MM.1S (cell line): ENCODE measurements at regions not wholly inside any gene's neighbourhood (a gene's known extent, or its start where the extent isn't known, plus 50 kb on each side); places are given as distances from the start of the nearest gene placed in this dataset.

Experiments
- DNase-seq: peaks from one replicate; pipeline ENCODE4 v3.0.0-alpha.2; 2015
- H2AFZ ChIP-seq: fragments of 300-600 bp; sonication (generic); 2 replicates; pipeline ENCODE4 v1.6.0; 2016; ENCODE audit warnings: antibody characterized with exemption, low read length
- H3F3A ChIP-seq: fragments of 300-600 bp; sonication (generic); 2 replicates; pipeline ENCODE4 v1.6.1; 2016; ENCODE audit warnings: mild to moderate bottlenecking, antibody characterized with exemption, low read length, moderate library complexity, mixed read lengths; ENCODE audit not compliant: insufficient read depth
- H3K27ac ChIP-seq: fragments of 300-600 bp; sonication (generic); 2 replicates; pipeline ENCODE4 v1.5.1; 2016; ENCODE audit warnings: mild to moderate bottlenecking, low read length
- H3K27me3 ChIP-seq: fragments of 300-600 bp; sonication (generic); replicated peaks from 2 replicates; pipeline ENCODE4 v1.6.0; 2016; ENCODE audit warnings: low read length; ENCODE audit not compliant: insufficient read depth
- H3K36me3 ChIP-seq: fragments of 300-600 bp; sonication (generic); replicated peaks from 2 replicates; pipeline ENCODE4 v1.6.1; 2016; ENCODE audit warnings: mild to moderate bottlenecking, low read length, mixed read lengths; ENCODE audit not compliant: insufficient read depth
- H3K4me1 ChIP-seq: fragments of 300-600 bp; sonication (generic); 2 replicates; pipeline ENCODE4 v1.6.1; 2016; ENCODE audit warnings: low read length, mixed read lengths
- H3K4me2 ChIP-seq: fragments of 300-600 bp; sonication (generic); 2 replicates; pipeline ENCODE4 v1.6.0; 2016; ENCODE audit warnings: low read depth, low read length
- H3K4me3 ChIP-seq: fragments of 300-600 bp; sonication (generic); 2 replicates; pipeline ENCODE4 v1.5.1; 2016; ENCODE audit warnings: low read length, mixed read lengths
- H3K79me2 ChIP-seq: fragments of 300-600 bp; sonication (generic); 2 replicates; pipeline ENCODE4 v1.6.1; 2016; ENCODE audit warnings: mixed run types, low read length, mixed read lengths
- H3K9ac ChIP-seq: fragments of 300-600 bp; sonication (generic); 2 replicates; pipeline ENCODE4 v1.6.1; 2016; ENCODE audit warnings: low read length, mixed read lengths
- H3K9me2 ChIP-seq: fragments of 300-600 bp; sonication (generic); replicated peaks from 2 replicates; pipeline ENCODE4 v1.6.1; 2016; ENCODE audit warnings: mild to moderate bottlenecking, low read length, mixed read lengths; ENCODE audit not compliant: insufficient read depth
- H3K9me3 ChIP-seq: fragments of 300-600 bp; sonication (generic); replicated peaks from 2 replicates; pipeline ENCODE4 v1.6.1; 2016; ENCODE audit warnings: mild to moderate bottlenecking, low read length, mixed read lengths; ENCODE audit not compliant: insufficient read depth
- H4K20me1 ChIP-seq: fragments of 300-600 bp; sonication (generic); 2 replicates; pipeline ENCODE4 v1.6.1; 2016; ENCODE audit warnings: mild to moderate bottlenecking, low read length, moderate library complexity, mixed read lengths; ENCODE audit not compliant: insufficient read depth
- CTCF ChIP-seq: fragments of 300-600 bp; sonication (generic); IDR thresholded peaks from 2 replicates; pipeline ENCODE4 v1.5.1; 2016; ENCODE audit warnings: antibody characterized with exemption, low read length, mixed read lengths
- EZH2 ChIP-seq: fragments of 300-600 bp; sonication (generic); optimal IDR thresholded peaks from 2 replicates; pipeline ENCODE3; 2017; ENCODE audit warnings: low read depth, mild to moderate bottlenecking, antibody characterized with exemption, low read length, mixed read lengths
- EZH2phosphoT487 ChIP-seq: fragments of 300-600 bp; sonication (generic); IDR thresholded peaks from 2 replicates; pipeline ENCODE4 v1.6.1; 2018; ENCODE audit warnings: antibody characterized with exemption, low read length

GRCh38 chr11:70528046-70528793 lies 129.9 kb downstream of the CTTN start:
- no peaks in the 10 kb centered on the region for H3F3A ChIP-seq
- no peaks in the 10 kb centered on the region for H3K36me3 ChIP-seq
- H3K4me2 ChIP-seq, result no peak overlapping the region
- no peak overlapping the region for H3K27ac ChIP-seq
- H3K9ac ChIP-seq, result no peak overlapping the region
- H4K20me1 ChIP-seq, result no peaks in the 10 kb centered on the region
- H3K27me3 ChIP-seq, result peaks cover 69% of the 10 kb centered on the region
- TF ChIP-seq EZH2phosphoT487 (no peak), EZH2 (no peak), CTCF (no peak)
- H3K4me3 ChIP-seq, result no peak overlapping the region
- H3K79me2 ChIP-seq, result no peaks in the 10 kb centered on the region
- H3K9me3 ChIP-seq, result no peaks in the 10 kb centered on the region
- no peak for DNase-seq
- no peaks in the 10 kb centered on the region for H3K4me1 ChIP-seq
- H3K9me2 ChIP-seq, result no peaks in the 10 kb centered on the region
- H2AFZ ChIP-seq, result no peak overlapping the region

GRCh38 chr11:70528794-70529580 lies 130.7 kb downstream of the CTTN start:
- Histone ChIP-seq H3K9ac (no peak overlapping the region), H3K36me3 (no peaks in the 10 kb centered on the region), H3K27ac (no peak overlapping the region), H3K4me3 (no peak overlapping the region), H2AFZ (no peak overlapping the region), H3K9me2 (no peaks in the 10 kb centered on the region), H3K27me3 (peaks cover 62% of the 10 kb centered on the region), H3K4me1 (no peaks in the 10 kb centered on the region), H4K20me1 (no peaks in the 10 kb centered on the region), H3K79me2 (no peaks in the 10 kb centered on the region), H3K4me2 (no peak overlapping the region), H3K9me3 (no peaks in the 10 kb centered on the region), H3F3A (no peaks in the 10 kb centered on the region)
- no peak for TF ChIP-seq EZH2phosphoT487
- no peak for TF ChIP-seq EZH2
- no peak for TF ChIP-seq CTCF
- DNase-seq, result no peak

DNA sequence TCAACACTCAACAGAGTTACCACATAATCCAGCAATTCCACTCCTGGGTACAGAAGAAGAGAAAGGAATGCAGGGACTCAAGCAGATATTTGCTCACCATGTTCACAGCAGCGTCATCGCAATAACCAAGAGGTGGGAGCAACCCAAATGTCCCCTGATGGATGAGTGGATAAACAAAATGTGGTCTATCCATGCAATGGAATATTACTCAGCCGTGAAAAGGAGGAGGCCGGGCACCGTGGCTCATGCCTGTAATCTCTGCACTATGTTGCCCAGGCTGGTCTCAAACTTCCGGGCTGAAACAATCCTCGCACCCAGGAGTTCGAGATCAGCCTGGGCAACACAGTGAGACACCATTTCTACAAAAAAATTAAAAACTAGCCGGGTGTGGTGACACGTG lies 131.7 kb downstream of the CTTN start:
- no peaks in the 10 kb centered on the region for H3F3A ChIP-seq
- H3K4me2 ChIP-seq, result no peak overlapping the region
- no peaks in the 10 kb centered on the region for H4K20me1 ChIP-seq
- H3K4me1 ChIP-seq, result no peaks in the 10 kb centered on the region
- H3K79me2 ChIP-seq, result no peaks in the 10 kb centered on the region
- H3K9me2 ChIP-seq, result no peaks in the 10 kb centered on the region
- H2AFZ ChIP-seq, result no peak overlapping the region
- peaks cover 59% of the 10 kb centered on the region for H3K27me3 ChIP-seq
- TF ChIP-seq EZH2phosphoT487 (no peak), EZH2 (no peak), CTCF (no peak)
- H3K4me3 ChIP-seq, result no peak overlapping the region
- no peaks in the 10 kb centered on the region for H3K9me3 ChIP-seq
- DNase-seq, result no peak
- no peak overlapping the region for H3K9ac ChIP-seq
- no peak overlapping the region for H3K27ac ChIP-seq
- no peaks in the 10 kb centered on the region for H3K36me3 ChIP-seq
